OCI-LY1 (cell line): ENCODE measurements at regions not wholly inside any gene's neighbourhood (a gene's known extent, or its start where the extent isn't known, plus 50 kb on each side); places are given as distances from the start of the nearest gene placed in this dataset.

ENCODE experiments used
- H2AFZ ChIP-seq: fragments of 200-600 bp; sonication (generic), shearing (Covaris generic); 2 replicates; pipeline ENCODE4 v1.6.0; 2014; ENCODE audit warnings: antibody characterized with exemption, mild to moderate bottlenecking, low read length
- H3F3A ChIP-seq: fragments of 200-600 bp; sonication (generic), shearing (Covaris generic); 2 replicates; pipeline ENCODE4 v1.6.0; 2014; ENCODE audit warnings: mild to moderate bottlenecking, antibody characterized with exemption, low read length, moderate library complexity; ENCODE audit not compliant: insufficient read depth
- H3K27ac ChIP-seq: fragments of 200-600 bp; sonication (generic); 2 replicates; pipeline ENCODE4 v1.5.1; 2014; ENCODE audit warnings: low read length, mixed run types, mild to moderate bottlenecking, low read depth; ENCODE audit not compliant: poor library complexity, severe bottlenecking
- H3K27me3 ChIP-seq: fragments of 200-600 bp; sonication (generic); 2 replicates; pipeline ENCODE4 v1.6.0; 2014; ENCODE audit warnings: antibody characterized with exemption, mild to moderate bottlenecking, low read length, moderate library complexity; ENCODE audit not compliant: insufficient read depth
- H3K36me3 ChIP-seq: fragments of 200-600 bp; sonication (generic); 2 replicates; pipeline ENCODE4 v1.6.1; 2014; ENCODE audit warnings: mild to moderate bottlenecking, antibody characterized with exemption, low read length, moderate library complexity, mixed read lengths; ENCODE audit not compliant: insufficient read depth
- H3K4me1 ChIP-seq: fragments of 200-600 bp; sonication (generic); 2 replicates; pipeline ENCODE4 v1.5.1; 2014; ENCODE audit warnings: mild to moderate bottlenecking, low read length, moderate library complexity; ENCODE audit not compliant: insufficient read depth, severe bottlenecking
- H3K4me2 ChIP-seq: fragments of 200-600 bp; sonication (generic), shearing (Covaris generic); 2 replicates; pipeline ENCODE4 v1.6.1; 2014; ENCODE audit warnings: low read length
- H3K4me3 ChIP-seq: fragments of 200-600 bp; sonication (generic); 2 replicates; pipeline ENCODE4 v1.5.1; 2014; ENCODE audit warnings: low read length, low read depth, mild to moderate bottlenecking, mixed read lengths; ENCODE audit not compliant: poor library complexity, severe bottlenecking
- H3K79me2 ChIP-seq: fragments of 200-600 bp; shearing (Covaris generic); 2 replicates; pipeline ENCODE4 v1.6.1; 2016; ENCODE audit warnings: mixed run types, low read length, mixed read lengths; ENCODE audit not compliant: insufficient read depth
- H3K9ac ChIP-seq: fragments of 200-600 bp; sonication (generic), shearing (Covaris generic); 2 replicates; pipeline ENCODE4 v1.6.1; 2014; ENCODE audit warnings: mild to moderate bottlenecking, low read length, mixed read lengths
- H3K9me2 ChIP-seq: fragments of 200-600 bp; sonication (generic), shearing (Covaris generic); 2 replicates; pipeline ENCODE4 v1.6.1; 2014; ENCODE audit warnings: low read depth, mild to moderate bottlenecking, low read length, mixed read lengths
- H3K9me3 ChIP-seq: fragments of 200-600 bp; shearing (Covaris generic); 2 replicates; pipeline ENCODE4 v1.6.1; 2014; ENCODE audit warnings: low read length, mixed read lengths
- H4K20me1 ChIP-seq: fragments of 200-600 bp; sonication (generic), shearing (Covaris generic); 2 replicates; pipeline ENCODE4 v1.6.0; 2016; ENCODE audit warnings: mild to moderate bottlenecking, low read length; ENCODE audit not compliant: insufficient read depth
- CTCF ChIP-seq: fragments of 200-600 bp; sonication (generic), shearing (Covaris generic); IDR thresholded peaks from 2 replicates; pipeline ENCODE4 v1.5.1; 2017; ENCODE audit warnings: mild to moderate bottlenecking, antibody characterized with exemption, low read length, moderate library complexity, mixed read lengths
- EZH2 ChIP-seq: fragments of 200-600 bp; sonication (generic), shearing (Covaris generic); IDR thresholded peaks from 2 replicates; pipeline ENCODE4 v1.8.0; 2017; ENCODE audit warnings: borderline replicate concordance, mixed run types, mild to moderate bottlenecking, antibody characterized with exemption, low read length, moderate library complexity, mixed read lengths

- H2AFZ ChIP-seq: no peak overlapping the region
- TF ChIP-seq EZH2 (no peak), CTCF (no peak)
- no peaks in the 10 kb centered on the region for H3K4me1 ChIP-seq
Observed at GRCh38 chr6:54002116-54002515, 109.1 kb upstream of the MLIP start.

GRCh38 chr6:54003316-54003715, 107.9 kb upstream of the MLIP start:
- Histone ChIP-seq H3K4me3 (no peak overlapping the region), H3F3A (no peaks in the 10 kb centered on the region), H3K27ac (no peak overlapping the region), H2AFZ (no peak overlapping the region), H3K79me2 (no peaks in the 10 kb centered on the region), H3K36me3 (no peaks in the 10 kb centered on the region), H3K4me2 (no peak overlapping the region), H3K9me3 (no peaks in the 10 kb centered on the region), H4K20me1 (no peaks in the 10 kb centered on the region), H3K9ac (no peak overlapping the region), H3K27me3 (no peaks in the 10 kb centered on the region), H3K9me2 (no peaks in the 10 kb centered on the region), H3K4me1 (no peaks in the 10 kb centered on the region)
- TF ChIP-seq CTCF (no peak), EZH2 (no peak)

More at GRCh38 chr6:54002116-54002515, 109.1 kb upstream of the MLIP start:
- no peaks in the 10 kb centered on the region for H4K20me1 ChIP-seq
- no peaks in the 10 kb centered on the region for H3K9me2 ChIP-seq
- no peak overlapping the region for H3K27ac ChIP-seq
- H3K9ac ChIP-seq: no peak overlapping the region
- H3K4me3 ChIP-seq: no peak overlapping the region
- H3K27me3 ChIP-seq: no peaks in the 10 kb centered on the region
- H3K36me3 ChIP-seq: no peaks in the 10 kb centered on the region
- no peaks in the 10 kb centered on the region for H3K79me2 ChIP-seq
- H3F3A ChIP-seq: no peaks in the 10 kb centered on the region
- H3K4me2 ChIP-seq: no peak overlapping the region
- no peaks in the 10 kb centered on the region for H3K9me3 ChIP-seq

- no peaks in the 10 kb centered on the region for H4K20me1 ChIP-seq
- no peaks in the 10 kb centered on the region for H3K4me1 ChIP-seq
- no peak overlapping the region for H2AFZ ChIP-seq
- H3K36me3 ChIP-seq: no peaks in the 10 kb centered on the region
- no peaks in the 10 kb centered on the region for H3K9me2 ChIP-seq
- H3K79me2 ChIP-seq: no peaks in the 10 kb centered on the region
- H3F3A ChIP-seq: no peaks in the 10 kb centered on the region
- no peak overlapping the region for H3K27ac ChIP-seq
- no peaks in the 10 kb centered on the region for H3K9me3 ChIP-seq
- H3K4me2 ChIP-seq: no peak overlapping the region
- no peak overlapping the region for H3K4me3 ChIP-seq
- no peak overlapping the region for H3K9ac ChIP-seq
- H3K27me3 ChIP-seq: 0 out of 2 replicates have a peak, but pooled peaks cover 2% of the 10 kb centered on the region
- TF ChIP-seq CTCF: no peak
- TF ChIP-seq EZH2: no peak
Observed at GRCh38 chr6:54008589-54008988, 102.7 kb upstream of the MLIP start.
